ENCODE measurements at regions not wholly inside any gene's neighbourhood (a gene's known extent, or its start where the extent isn't known, plus 50 kb on each side); places are given as distances from the start of the nearest gene placed in this dataset.

GRCh38 chr10:53579773-53580172, 807.2 kb upstream of the MBL2 start:
- no peak for DNase-seq
- no peak overlapping the region for H3K27ac Mint-ChIP-seq
- H3K9me3 ChIP-seq (ENCODE audit: control insufficient read depth in 1 of 2, low read length in 2 of 2), result no peaks in the 10 kb centered on the region
- H3K36me3 ChIP-seq (ENCODE audit: insufficient read depth, low read length), result no peaks in the 10 kb centered on the region
- POLR2A ChIA-PET (ENCODE audit: partially characterized antibody), result no interaction called here
- H3K4me1 Mint-ChIP-seq, result no peaks in the 10 kb centered on the region
- peaks cover 2 to 23% (median 6%) of the 10 kb centered on the region in 8 donors for H3K9me3 Mint-ChIP-seq
- no peak overlapping the region for H3K4me3 Mint-ChIP-seq
- no peaks in the 10 kb centered on the region for H3K27me3 ChIP-seq (ENCODE audit: insufficient read depth, low read length)
- H3K4me1 ChIP-seq (ENCODE audit: insufficient read depth, low read length), result no peaks in the 10 kb centered on the region
- intact Hi-C loops (cut with micrococcal nuclease), result no loop called here
- H3K27me3 Mint-ChIP-seq, result no peaks in the 10 kb centered on the region
- no peak overlapping the region for H3K27ac ChIP-seq (ENCODE audit: low read depth, low read length)
- CTCF ChIA-PET (ENCODE audit: partially characterized antibody), result no interaction called here
- no peak overlapping the region for H3K4me3 ChIP-seq (ENCODE audit: low read length in 2 of 2)
- no peaks in the 10 kb centered on the region for H3K36me3 Mint-ChIP-seq

DNA sequence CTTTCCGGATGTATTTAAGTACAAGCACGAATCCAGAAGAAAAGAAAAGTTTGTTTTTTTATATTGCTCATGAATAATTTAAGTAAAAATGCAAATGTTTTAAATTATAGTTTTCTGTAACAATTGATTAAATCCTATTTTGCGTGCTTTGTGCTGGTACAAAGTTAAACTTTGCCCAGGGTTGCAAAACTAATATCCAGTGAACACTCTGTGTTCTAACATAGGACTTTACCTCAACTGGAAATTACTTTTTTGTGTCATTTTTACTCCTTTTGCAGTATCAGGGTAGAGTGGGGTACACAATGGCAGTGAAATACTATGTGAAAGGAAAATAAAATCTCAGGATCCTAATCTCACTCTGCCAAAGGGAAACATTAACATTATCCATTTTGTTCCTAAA, 801.4 kb upstream of the MBL2 start:
- H3K4me1 ChIP-seq (ENCODE audit: insufficient read depth, low read length), result no peaks in the 10 kb centered on the region
- no peaks in the 10 kb centered on the region for H3K27me3 ChIP-seq (ENCODE audit: insufficient read depth, low read length)
- Mint-ChIP-seq H3K9me3 (peaks cover 2 to 27% (median 7%) of the 10 kb centered on the region in 8 donors), H3K36me3 (no peaks in the 10 kb centered on the region), H3K4me1 (no peaks in the 10 kb centered on the region), H3K4me3 (no peak overlapping the region), H3K27me3 (no peaks in the 10 kb centered on the region), H3K27ac (no peak overlapping the region)
- intact Hi-C loops (cut with micrococcal nuclease), result no loop called here
- DNase-seq, result no peak
- H3K4me3 ChIP-seq (ENCODE audit: low read length in 2 of 2), result no peak overlapping the region
- peaks cover 0 to 4% of the 10 kb centered on the region in 2 donors for H3K9me3 ChIP-seq (ENCODE audit: control insufficient read depth in 1 of 2, low read length in 2 of 2)
- POLR2A ChIA-PET (ENCODE audit: partially characterized antibody), result no interaction called here
- H3K27ac ChIP-seq (ENCODE audit: low read depth, low read length), result no peak overlapping the region
- CTCF ChIA-PET (ENCODE audit: partially characterized antibody), result no interaction called here
- H3K36me3 ChIP-seq (ENCODE audit: insufficient read depth, low read length), result no peaks in the 10 kb centered on the region

DNA sequence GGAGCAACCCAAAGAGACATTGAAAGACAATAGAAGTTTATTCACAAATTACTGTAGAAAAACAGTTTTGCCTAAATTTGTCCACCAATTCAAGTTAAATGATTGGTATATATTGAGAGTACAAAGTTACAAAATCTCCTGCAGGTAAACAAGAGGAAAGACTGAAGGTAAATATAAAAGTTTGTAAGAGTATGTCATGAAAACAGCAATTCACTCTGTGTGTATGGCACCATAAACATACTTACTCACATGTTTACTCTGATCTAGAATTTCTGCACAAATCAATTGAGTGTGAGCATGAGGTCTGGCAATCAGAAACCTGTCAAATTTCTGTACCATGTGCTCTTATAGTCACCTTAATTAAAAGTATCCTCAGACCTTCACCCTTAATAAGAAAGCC, 800.9 kb upstream of the MBL2 start:
- POLR2A ChIA-PET (ENCODE audit: partially characterized antibody), result no interaction called here
- Histone ChIP-seq H3K4me1 (ENCODE audit: insufficient read depth, low read length) (no peaks in the 10 kb centered on the region), H3K27ac (ENCODE audit: low read depth, low read length) (no peak overlapping the region), H3K36me3 (ENCODE audit: insufficient read depth, low read length) (no peaks in the 10 kb centered on the region), H3K27me3 (ENCODE audit: insufficient read depth, low read length) (no peaks in the 10 kb centered on the region), H3K4me3 (ENCODE audit: low read length in 2 of 2) (no peak overlapping the region), H3K9me3 (ENCODE audit: control insufficient read depth in 1 of 2, low read length in 2 of 2) (peaks cover 0 to 4% of the 10 kb centered on the region in 2 donors)
- CTCF ChIA-PET (ENCODE audit: partially characterized antibody), result no interaction called here
- H3K4me3 Mint-ChIP-seq, result no peak overlapping the region
- no peaks in the 10 kb centered on the region for H3K27me3 Mint-ChIP-seq
- intact Hi-C loops (cut with micrococcal nuclease), result no loop called here
- no peaks in the 10 kb centered on the region for H3K4me1 Mint-ChIP-seq
- DNase-seq, result no peak
- H3K36me3 Mint-ChIP-seq, result no peaks in the 10 kb centered on the region
- no peak overlapping the region for H3K27ac Mint-ChIP-seq
- H3K9me3 Mint-ChIP-seq, result peaks cover 2 to 26% (median 8%) of the 10 kb centered on the region in 8 donors

DNA sequence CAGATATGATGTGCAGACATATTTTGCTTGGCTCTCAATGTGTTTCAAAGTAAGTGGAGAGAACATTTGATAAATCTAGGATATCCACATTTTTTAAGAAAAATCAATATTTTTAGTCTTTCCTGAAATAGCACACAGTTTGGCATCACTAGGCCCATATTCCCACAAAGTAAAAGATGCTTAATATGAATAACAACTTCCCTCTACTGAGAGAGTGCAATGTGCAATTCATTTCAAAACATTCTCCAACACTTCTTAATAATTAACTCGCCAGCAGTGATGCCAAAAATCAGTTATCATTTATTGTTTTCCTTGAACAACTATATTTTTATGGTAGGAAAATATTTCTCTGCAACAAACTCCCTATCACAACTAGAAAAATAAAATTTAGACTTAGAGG, 800.2 kb upstream of the MBL2 start:
- no peak for DNase-seq
- Mint-ChIP-seq H3K36me3 (no peaks in the 10 kb centered on the region), H3K4me1 (no peaks in the 10 kb centered on the region), H3K9me3 (peaks cover 2 to 22% (median 9%) of the 10 kb centered on the region in 8 donors), H3K27ac (no peak overlapping the region), H3K4me3 (no peak overlapping the region), H3K27me3 (no peaks in the 10 kb centered on the region)
- Histone ChIP-seq H3K27me3 (ENCODE audit: insufficient read depth, low read length) (no peaks in the 10 kb centered on the region), H3K9me3 (ENCODE audit: control insufficient read depth in 1 of 2, low read length in 2 of 2) (peaks cover 0 to 4% of the 10 kb centered on the region in 2 donors), H3K4me3 (ENCODE audit: low read length in 2 of 2) (no peak overlapping the region), H3K27ac (ENCODE audit: low read depth, low read length) (no peak overlapping the region), H3K4me1 (ENCODE audit: insufficient read depth, low read length) (no peaks in the 10 kb centered on the region), H3K36me3 (ENCODE audit: insufficient read depth, low read length) (no peaks in the 10 kb centered on the region)
- intact Hi-C loops (cut with micrococcal nuclease), result no loop called here
- POLR2A ChIA-PET (ENCODE audit: partially characterized antibody), result no interaction called here
- CTCF ChIA-PET (ENCODE audit: partially characterized antibody), result no interaction called here

DNA sequence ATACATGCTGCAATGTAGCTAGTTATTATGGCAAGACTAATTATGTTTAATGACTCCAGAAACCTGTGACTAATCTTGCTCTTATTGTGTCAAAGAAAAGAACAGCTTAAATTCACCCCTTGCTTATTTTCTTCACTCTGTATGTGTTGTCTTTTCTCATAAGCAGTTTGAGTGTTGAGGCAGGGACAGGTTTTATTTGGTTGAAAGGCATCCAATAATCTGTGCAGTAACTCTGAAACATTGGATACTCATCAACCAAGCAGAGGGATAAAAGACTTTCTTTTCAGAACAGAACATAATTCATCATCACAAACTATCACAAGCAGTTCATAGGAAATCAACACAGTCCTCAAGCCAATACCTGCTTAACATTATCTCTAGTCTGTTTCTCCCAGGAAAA, 797.6 kb upstream of the MBL2 start:
- ChIA-PET POLR2A (ENCODE audit: partially characterized antibody) (no interaction called here), CTCF (ENCODE audit: partially characterized antibody) (no interaction called here)
- no peaks in the 10 kb centered on the region for H3K4me1 Mint-ChIP-seq
- H3K36me3 Mint-ChIP-seq, result no peaks in the 10 kb centered on the region
- Histone ChIP-seq H3K36me3 (ENCODE audit: insufficient read depth, low read length) (no peaks in the 10 kb centered on the region), H3K4me1 (ENCODE audit: insufficient read depth, low read length) (no peaks in the 10 kb centered on the region), H3K9me3 (ENCODE audit: control insufficient read depth in 1 of 2, low read length in 2 of 2) (peaks cover 0 to 4% of the 10 kb centered on the region in 2 donors), H3K27ac (ENCODE audit: low read depth, low read length) (no peak overlapping the region), H3K27me3 (ENCODE audit: insufficient read depth, low read length) (no peaks in the 10 kb centered on the region), H3K4me3 (ENCODE audit: low read length in 2 of 2) (no peak overlapping the region)
- no peak overlapping the region for H3K4me3 Mint-ChIP-seq
- H3K27ac Mint-ChIP-seq, result no peak overlapping the region
- no peaks in the 10 kb centered on the region for H3K27me3 Mint-ChIP-seq
- no peak for DNase-seq
- intact Hi-C loops (cut with micrococcal nuclease), result no loop called here
- peaks cover 2 to 32% (median 13%) of the 10 kb centered on the region in 8 donors for H3K9me3 Mint-ChIP-seq

GRCh38 chr10:53569455-53569854, 796.9 kb upstream of the MBL2 start:
- H3K27me3 ChIP-seq (ENCODE audit: insufficient read depth, low read length), result no peaks in the 10 kb centered on the region
- H3K9me3 ChIP-seq (ENCODE audit: control insufficient read depth in 1 of 2, low read length in 2 of 2), result peaks cover 0 to 4% of the 10 kb centered on the region in 2 donors
- intact Hi-C loops (cut with micrococcal nuclease), result no loop called here
- Mint-ChIP-seq H3K27ac (no peak overlapping the region), H3K27me3 (no peaks in the 10 kb centered on the region), H3K4me3 (no peak overlapping the region), H3K9me3 (peaks cover 2 to 34% (median 18%) of the 10 kb centered on the region in 8 donors), H3K4me1 (no peaks in the 10 kb centered on the region), H3K36me3 (no peaks in the 10 kb centered on the region)
- ChIA-PET POLR2A (ENCODE audit: partially characterized antibody) (no interaction called here), CTCF (ENCODE audit: partially characterized antibody) (no interaction called here)
- no peak for DNase-seq
- no peak overlapping the region for H3K4me3 ChIP-seq (ENCODE audit: low read length in 2 of 2)
- H3K27ac ChIP-seq (ENCODE audit: low read depth, low read length), result no peak overlapping the region
- H3K36me3 ChIP-seq (ENCODE audit: insufficient read depth, low read length), result no peaks in the 10 kb centered on the region
- H3K4me1 ChIP-seq (ENCODE audit: insufficient read depth, low read length), result no peaks in the 10 kb centered on the region

DNA sequence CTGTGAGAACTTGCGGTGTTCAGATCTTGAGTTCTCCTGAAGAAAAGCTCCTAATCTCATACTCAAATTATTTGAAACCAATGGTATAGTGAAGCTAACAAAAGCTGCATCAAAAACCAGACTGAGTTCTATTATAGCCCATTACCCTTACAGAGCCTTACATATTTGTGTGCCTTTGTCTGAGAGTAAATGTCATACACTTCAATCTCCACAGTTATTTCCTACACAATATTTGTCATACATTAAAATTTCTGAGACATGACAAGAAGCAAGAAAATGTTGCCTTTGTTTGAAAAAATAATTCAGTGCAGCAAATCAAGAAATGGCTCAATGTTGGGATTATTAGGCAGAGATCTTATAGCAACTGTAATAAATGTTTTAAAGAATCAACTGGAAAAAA, 776.1 kb upstream of the MBL2 start:
- H3K27me3 ChIP-seq (ENCODE audit: insufficient read depth, low read length), result no peaks in the 10 kb centered on the region

DNA sequence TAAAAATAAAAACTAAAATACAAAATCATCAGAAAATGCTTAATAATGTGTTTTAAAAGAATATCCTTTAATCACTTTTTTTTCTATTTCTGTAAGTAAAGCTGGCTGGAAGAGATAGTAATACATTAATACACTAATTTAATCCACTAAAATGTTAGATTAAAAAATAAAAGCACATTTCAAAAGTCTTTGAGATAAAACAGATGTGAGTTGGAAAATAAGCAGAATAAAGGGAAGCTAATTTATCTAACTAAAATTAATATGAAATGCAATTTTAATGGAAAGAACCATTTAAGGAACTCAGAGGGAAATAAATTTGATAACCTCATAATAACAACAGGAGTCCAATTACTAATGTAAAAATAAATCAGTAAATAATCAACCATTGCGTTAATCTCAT, 774.8 kb upstream of the MBL2 start:
- Histone ChIP-seq H3K27me3 (ENCODE audit: insufficient read depth, low read length) (no peaks in the 10 kb centered on the region), H3K4me1 (ENCODE audit: insufficient read depth, low read length) (no peaks in the 10 kb centered on the region), H3K36me3 (ENCODE audit: insufficient read depth, low read length) (no peaks in the 10 kb centered on the region), H3K27ac (ENCODE audit: low read depth, low read length) (no peak overlapping the region), H3K9me3 (ENCODE audit: control insufficient read depth in 1 of 2, low read length in 2 of 2) (peaks cover 0 to 3% of the 10 kb centered on the region in 2 donors), H3K4me3 (ENCODE audit: low read length in 2 of 2) (no peak overlapping the region)
- Mint-ChIP-seq H3K27ac (no peak overlapping the region), H3K9me3 (peaks cover 2 to 27% (median 17%) of the 10 kb centered on the region in 8 donors), H3K27me3 (no peaks in the 10 kb centered on the region), H3K4me3 (no peak overlapping the region), H3K36me3 (no peaks in the 10 kb centered on the region), H3K4me1 (no peaks in the 10 kb centered on the region)
- intact Hi-C loops (cut with micrococcal nuclease), result no loop called here
- ChIA-PET POLR2A (ENCODE audit: partially characterized antibody) (no interaction called here), CTCF (ENCODE audit: partially characterized antibody) (no interaction called here)
- DNase-seq, result no peak

More for the DNA sequence above, 776.1 kb upstream of the MBL2 start:
- no peaks in the 10 kb centered on the region for H3K4me1 Mint-ChIP-seq
- H3K36me3 ChIP-seq (ENCODE audit: insufficient read depth, low read length), result no peaks in the 10 kb centered on the region
- peaks cover 2 to 25% (median 14%) of the 10 kb centered on the region in 8 donors for H3K9me3 Mint-ChIP-seq
- H3K27ac ChIP-seq (ENCODE audit: low read depth, low read length), result no peak overlapping the region
- H3K27ac Mint-ChIP-seq, result no peak overlapping the region
- H3K4me3 ChIP-seq (ENCODE audit: low read length in 2 of 2), result no peak overlapping the region
- peaks cover 0 to 3% of the 10 kb centered on the region in 2 donors for H3K9me3 ChIP-seq (ENCODE audit: control insufficient read depth in 1 of 2, low read length in 2 of 2)
- intact Hi-C loops (cut with micrococcal nuclease), result no loop called here
- H3K27me3 Mint-ChIP-seq, result no peaks in the 10 kb centered on the region
- H3K36me3 Mint-ChIP-seq, result no peaks in the 10 kb centered on the region
- DNase-seq, result no peak
- H3K4me1 ChIP-seq (ENCODE audit: insufficient read depth, low read length), result no peaks in the 10 kb centered on the region
- ChIA-PET POLR2A (ENCODE audit: partially characterized antibody) (no interaction called here), CTCF (ENCODE audit: partially characterized antibody) (no interaction called here)
- no peak overlapping the region for H3K4me3 Mint-ChIP-seq

All from CD4-positive, alpha-beta memory T cell (primary cell).